ENCODE measurements at regions not wholly inside any gene's neighbourhood (a gene's known extent, or its start where the extent isn't known, plus 50 kb on each side); places are given as distances from the start of the nearest gene placed in this dataset.

DNA sequence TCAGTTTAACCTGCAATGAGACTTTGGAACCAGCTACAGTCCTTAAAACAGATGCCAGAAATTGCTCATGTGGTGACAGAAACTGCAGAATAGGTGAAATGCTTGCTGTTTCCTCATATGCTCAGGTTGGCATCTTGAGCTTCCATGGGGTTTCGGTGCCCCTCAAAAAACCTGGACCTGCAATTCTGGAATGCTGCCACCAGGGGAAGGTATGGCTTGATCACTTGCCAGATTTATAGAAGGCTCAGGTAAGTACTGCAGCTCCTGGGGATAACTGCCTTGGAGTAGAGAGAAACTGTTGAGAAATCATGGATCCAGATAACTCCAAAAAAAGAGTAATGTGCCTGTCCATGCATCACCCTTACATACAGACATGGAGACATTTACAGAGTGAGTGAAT is 113.0 kb downstream of the CTTN start:
- Histone ChIP-seq H3K36me3 (ENCODE audit: insufficient read depth, low read length) (no peaks in the 10 kb centered on the region), H3K27me3 (ENCODE audit: control insufficient read depth in 1 of 2, insufficient read depth in 2 of 2, low read length in 2 of 2) (no peaks in the 10 kb centered on the region)

DNA sequence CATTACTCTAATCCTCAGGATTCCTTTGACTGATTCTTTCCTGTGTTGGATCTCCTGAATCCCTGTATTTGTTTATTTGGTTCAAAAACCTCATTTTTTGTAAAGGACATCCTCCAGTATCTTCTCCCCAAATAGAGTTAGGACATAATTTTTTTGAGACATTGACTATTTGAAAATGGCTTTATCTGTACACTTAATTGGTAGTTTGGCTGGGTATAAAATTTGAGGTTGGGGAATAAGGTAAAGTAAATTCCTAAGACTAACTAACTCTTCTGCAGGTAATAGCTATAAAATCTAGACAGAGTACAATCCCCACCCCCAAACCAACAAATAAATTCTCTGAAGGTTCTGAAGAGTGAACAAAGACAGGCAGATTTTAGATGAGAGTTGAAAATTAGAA is 114.4 kb downstream of the CTTN start:
- H3K4me1 ChIP-seq (ENCODE audit: insufficient read depth, low read length) = no peaks in the 10 kb centered on the region
- no peak overlapping the region for H3K9ac ChIP-seq (ENCODE audit: low read length)
- no peaks in the 10 kb centered on the region for H3K27me3 ChIP-seq (ENCODE audit: control insufficient read depth in 1 of 2, insufficient read depth in 2 of 2, low read length in 2 of 2)
- no peak overlapping the region for H3K27ac ChIP-seq (ENCODE audit: low read depth, low read length)
- H3K9me3 ChIP-seq (ENCODE audit: low read length) = peaks cover 8% of the 10 kb centered on the region
- no peaks in the 10 kb centered on the region for H3K36me3 ChIP-seq (ENCODE audit: insufficient read depth, low read length)
- no peak overlapping the region for H3K4me3 ChIP-seq (ENCODE audit: low read depth in 1 of 2, low read length in 2 of 2)

More for the DNA sequence above, 113.0 kb downstream of the CTTN start:
- Histone ChIP-seq H3K4me1 (ENCODE audit: insufficient read depth, low read length) (no peaks in the 10 kb centered on the region), H3K4me3 (ENCODE audit: low read depth in 1 of 2, low read length in 2 of 2) (no peak overlapping the region), H3K27ac (ENCODE audit: low read depth, low read length) (no peak overlapping the region), H3K9ac (ENCODE audit: low read length) (no peak overlapping the region), H3K9me3 (ENCODE audit: low read length) (peaks cover 8% of the 10 kb centered on the region)

DNA sequence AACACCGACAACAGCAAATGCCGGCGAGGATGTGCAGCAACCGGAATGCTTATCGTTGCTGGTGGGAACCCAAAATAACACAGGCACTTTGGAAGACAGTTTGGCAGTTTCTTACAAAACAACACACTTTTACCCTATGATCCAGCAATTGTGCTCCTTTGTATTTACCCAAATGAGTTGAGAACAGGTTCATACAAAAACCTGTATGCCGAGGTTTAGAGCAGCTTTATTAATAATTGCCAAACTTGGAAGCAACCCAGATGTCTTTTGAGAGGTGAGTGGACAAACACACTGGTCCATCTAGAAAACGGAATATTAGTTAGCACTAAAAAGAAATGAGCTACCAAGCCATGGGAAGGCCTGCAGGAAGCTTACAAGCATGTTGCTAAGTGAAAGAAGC is 118.9 kb downstream of the CTTN start:
- Histone ChIP-seq H3K27ac (ENCODE audit: low read depth, low read length) (no peak overlapping the region), H3K9me3 (ENCODE audit: low read length) (peaks cover 8% of the 10 kb centered on the region), H3K9ac (ENCODE audit: low read length) (no peak overlapping the region), H3K4me1 (ENCODE audit: insufficient read depth, low read length) (no peaks in the 10 kb centered on the region), H3K36me3 (ENCODE audit: insufficient read depth, low read length) (no peaks in the 10 kb centered on the region), H3K27me3 (ENCODE audit: control insufficient read depth in 1 of 2, insufficient read depth in 2 of 2, low read length in 2 of 2) (no peaks in the 10 kb centered on the region), H3K4me3 (ENCODE audit: low read depth in 1 of 2, low read length in 2 of 2) (no peak overlapping the region)

DNA sequence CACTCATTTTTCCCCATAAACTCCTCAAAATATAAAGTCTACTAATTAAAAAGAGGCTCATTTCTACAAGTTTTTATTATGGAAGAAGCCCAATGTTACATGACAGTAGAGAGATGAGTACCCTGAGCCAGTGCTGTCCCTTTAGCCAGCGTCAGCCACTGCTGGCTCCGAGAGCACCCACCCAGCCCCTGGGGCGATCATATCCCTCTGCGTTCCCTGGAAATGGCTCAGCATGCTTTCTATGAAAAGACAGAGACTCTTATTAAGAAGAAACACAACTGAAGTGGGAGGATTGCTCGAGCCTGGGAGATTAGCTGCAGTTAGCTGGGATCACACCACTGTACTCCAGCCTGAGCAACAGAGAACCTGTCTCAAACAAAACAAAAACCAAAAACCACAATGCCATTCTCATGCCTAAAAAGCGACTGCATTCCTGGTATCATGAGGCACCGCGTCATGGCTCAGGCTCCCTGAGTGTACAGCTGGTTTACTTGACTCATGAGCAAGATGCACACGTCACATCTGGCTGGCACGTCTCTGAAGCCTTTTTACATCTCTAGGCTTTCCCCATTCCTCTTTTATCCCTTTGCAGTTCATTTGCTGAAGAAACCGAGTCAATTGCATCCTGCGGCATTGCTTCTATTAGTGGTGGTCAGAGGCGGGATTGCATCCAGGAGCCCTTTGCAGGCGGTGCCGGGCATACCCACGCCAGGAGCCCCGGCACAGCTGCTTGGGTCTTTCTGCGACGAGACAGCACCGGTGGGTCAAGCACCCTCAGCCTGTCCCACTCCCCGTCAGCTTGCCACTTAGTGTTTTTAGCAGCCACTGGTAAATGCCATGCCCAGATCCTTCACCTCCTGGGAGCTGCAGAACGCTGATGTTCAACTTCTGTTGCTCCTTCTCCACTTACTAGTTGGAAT is 119.9 kb downstream of the CTTN start:
- Histone ChIP-seq H3K36me3 (ENCODE audit: insufficient read depth, low read length) (no peaks in the 10 kb centered on the region), H3K9me3 (ENCODE audit: low read length) (peaks cover under 1% of the 10 kb centered on the region), H3K27me3 (ENCODE audit: control insufficient read depth in 1 of 2, insufficient read depth in 2 of 2, low read length in 2 of 2) (no peaks in the 10 kb centered on the region), H3K27ac (ENCODE audit: low read depth, low read length) (no peak overlapping the region), H3K4me1 (ENCODE audit: insufficient read depth, low read length) (no peaks in the 10 kb centered on the region), H3K4me3 (ENCODE audit: low read depth in 1 of 2, low read length in 2 of 2) (no peak overlapping the region), H3K9ac (ENCODE audit: low read length) (no peak overlapping the region)

DNA sequence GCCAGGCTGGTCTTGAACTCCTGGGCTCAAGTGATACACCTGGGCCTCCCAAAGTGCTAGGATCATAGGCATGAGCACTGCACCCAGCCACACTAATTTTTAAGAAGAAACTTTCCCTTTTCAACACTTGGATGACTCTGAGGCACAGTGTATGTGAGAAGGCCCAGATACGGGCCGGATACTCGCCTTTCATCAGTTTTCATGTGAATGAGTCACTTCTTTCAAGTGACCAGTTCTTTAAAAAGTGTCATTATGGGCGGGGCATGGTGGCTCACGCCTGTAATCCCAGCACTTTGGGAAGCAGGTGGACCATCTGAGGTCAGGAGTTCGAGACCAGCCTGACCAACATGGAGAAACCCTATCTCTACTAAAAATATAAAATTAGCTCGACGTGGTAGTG is 120.8 kb downstream of the CTTN start:
- Histone ChIP-seq H3K9me3 (ENCODE audit: low read length) (no peaks in the 10 kb centered on the region), H3K27me3 (ENCODE audit: control insufficient read depth in 1 of 2, insufficient read depth in 2 of 2, low read length in 2 of 2) (no peaks in the 10 kb centered on the region), H3K4me3 (ENCODE audit: low read depth in 1 of 2, low read length in 2 of 2) (no peak overlapping the region), H3K4me1 (ENCODE audit: insufficient read depth, low read length) (no peaks in the 10 kb centered on the region), H3K9ac (ENCODE audit: low read length) (no peak overlapping the region), H3K36me3 (ENCODE audit: insufficient read depth, low read length) (no peaks in the 10 kb centered on the region), H3K27ac (ENCODE audit: low read depth, low read length) (no peak overlapping the region)

DNA sequence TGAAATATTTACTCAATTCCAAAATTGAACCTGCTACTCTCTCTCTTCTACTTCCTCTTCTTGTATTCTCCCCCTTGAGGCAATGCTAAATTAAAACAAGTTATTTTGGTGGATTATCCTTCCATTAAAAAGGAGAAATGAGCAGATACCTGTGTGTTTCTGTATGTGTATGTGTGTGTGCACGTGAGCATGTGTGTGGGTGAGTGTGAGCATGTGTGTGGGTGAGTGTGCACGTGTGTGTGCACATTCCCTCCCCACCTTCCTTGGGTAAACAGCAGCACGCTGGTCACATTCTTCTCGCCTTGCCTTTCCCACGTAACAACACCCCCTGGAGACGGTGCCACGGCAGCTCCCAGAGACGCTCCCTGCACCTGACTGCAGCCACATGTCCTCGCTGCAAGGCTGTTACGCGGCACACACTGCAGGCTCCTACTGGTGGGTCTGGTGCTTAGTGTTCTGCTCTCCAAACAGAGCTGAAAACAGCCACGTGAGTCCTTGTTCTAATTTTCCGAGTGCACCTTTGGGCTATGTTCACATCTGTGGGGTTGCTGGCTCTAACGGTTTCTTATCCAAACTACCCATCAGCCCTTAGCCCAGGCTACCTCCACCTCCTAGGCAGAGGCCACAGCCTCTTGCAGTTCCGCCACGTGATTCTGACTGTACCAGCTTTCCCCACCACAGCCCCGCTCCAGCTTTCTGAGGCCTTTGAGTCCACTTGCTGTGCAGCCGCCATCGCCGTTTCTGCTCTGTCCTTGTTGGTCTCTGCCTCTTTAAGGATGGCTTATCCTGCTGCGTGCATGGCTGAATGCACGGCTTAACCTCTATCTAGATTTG is 123.4 kb downstream of the CTTN start:
- Histone ChIP-seq H3K4me3 (ENCODE audit: low read depth in 1 of 2, low read length in 2 of 2) (no peak overlapping the region), H3K9ac (ENCODE audit: low read length) (no peak overlapping the region), H3K27ac (ENCODE audit: low read depth, low read length) (no peak overlapping the region), H3K27me3 (ENCODE audit: control insufficient read depth in 1 of 2, insufficient read depth in 2 of 2, low read length in 2 of 2) (no peaks in the 10 kb centered on the region), H3K36me3 (ENCODE audit: insufficient read depth, low read length) (no peaks in the 10 kb centered on the region), H3K4me1 (ENCODE audit: insufficient read depth, low read length) (no peaks in the 10 kb centered on the region), H3K9me3 (ENCODE audit: low read length) (no peaks in the 10 kb centered on the region)

DNA sequence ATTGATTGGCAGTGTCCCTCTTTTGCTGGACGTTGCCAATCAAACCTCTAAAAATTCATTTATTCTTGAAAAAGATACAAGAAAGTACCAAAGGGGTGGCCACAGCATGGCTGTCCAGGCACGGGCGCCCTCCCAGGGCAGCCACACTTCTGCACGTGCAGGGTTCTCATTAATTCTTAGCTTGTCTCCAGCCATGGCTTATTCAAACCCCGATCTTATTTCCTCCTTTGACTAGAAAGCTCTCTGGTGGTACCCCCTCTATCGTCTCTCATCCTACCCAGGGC is 123.9 kb downstream of the CTTN start:
- Histone ChIP-seq H3K27ac (ENCODE audit: low read depth, low read length) (no peak overlapping the region), H3K27me3 (ENCODE audit: control insufficient read depth in 1 of 2, insufficient read depth in 2 of 2, low read length in 2 of 2) (no peaks in the 10 kb centered on the region), H3K9ac (ENCODE audit: low read length) (no peak overlapping the region), H3K4me1 (ENCODE audit: insufficient read depth, low read length) (no peaks in the 10 kb centered on the region), H3K4me3 (ENCODE audit: low read depth in 1 of 2, low read length in 2 of 2) (no peak overlapping the region), H3K9me3 (ENCODE audit: low read length) (no peaks in the 10 kb centered on the region), H3K36me3 (ENCODE audit: insufficient read depth, low read length) (no peaks in the 10 kb centered on the region)

DNA sequence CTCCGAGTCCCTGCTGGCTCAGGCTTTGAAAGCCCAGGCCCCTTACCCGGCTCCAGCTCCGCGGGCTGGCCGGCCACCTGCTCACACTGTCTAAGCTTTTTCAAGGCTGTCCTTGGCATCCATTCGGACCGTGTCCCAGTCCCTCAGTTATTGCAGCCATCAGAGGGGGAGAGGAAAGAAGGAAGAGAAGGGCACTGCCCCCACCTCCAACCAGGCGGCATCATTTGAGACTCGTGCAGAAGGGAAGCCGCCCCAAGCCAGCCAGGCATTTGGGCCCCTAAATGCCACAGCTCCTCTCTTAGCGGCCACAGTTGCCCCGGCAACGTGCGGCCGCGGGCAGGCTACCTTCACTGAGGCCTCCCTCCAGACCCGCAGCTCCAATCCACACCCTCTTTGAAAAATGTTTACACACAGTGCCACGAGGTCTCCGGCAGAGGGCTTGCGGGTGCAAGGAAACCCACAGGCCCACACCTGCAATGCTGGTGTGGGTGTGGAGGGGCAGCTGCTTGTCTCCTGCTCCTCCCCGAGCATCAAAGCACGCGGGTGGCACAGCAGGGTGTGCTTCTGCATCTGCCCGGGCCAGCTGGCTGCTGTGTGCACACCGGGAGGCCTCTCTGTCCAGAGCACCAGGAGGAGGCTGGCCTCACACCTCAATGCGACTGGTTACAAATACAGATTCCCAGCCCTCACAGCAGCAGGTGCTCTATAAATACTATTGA is 124.4 kb downstream of the CTTN start:
- H3K4me1 ChIP-seq (ENCODE audit: insufficient read depth, low read length) = no peaks in the 10 kb centered on the region
- H3K9me3 ChIP-seq (ENCODE audit: low read length) = no peaks in the 10 kb centered on the region
- H3K9ac ChIP-seq (ENCODE audit: low read length) = no peak overlapping the region
- no peak overlapping the region for H3K4me3 ChIP-seq (ENCODE audit: low read depth in 1 of 2, low read length in 2 of 2)
- H3K36me3 ChIP-seq (ENCODE audit: insufficient read depth, low read length) = no peaks in the 10 kb centered on the region
- H3K27ac ChIP-seq (ENCODE audit: low read depth, low read length) = no peak overlapping the region
- H3K27me3 ChIP-seq (ENCODE audit: control insufficient read depth in 1 of 2, insufficient read depth in 2 of 2, low read length in 2 of 2) = no peaks in the 10 kb centered on the region

DNA sequence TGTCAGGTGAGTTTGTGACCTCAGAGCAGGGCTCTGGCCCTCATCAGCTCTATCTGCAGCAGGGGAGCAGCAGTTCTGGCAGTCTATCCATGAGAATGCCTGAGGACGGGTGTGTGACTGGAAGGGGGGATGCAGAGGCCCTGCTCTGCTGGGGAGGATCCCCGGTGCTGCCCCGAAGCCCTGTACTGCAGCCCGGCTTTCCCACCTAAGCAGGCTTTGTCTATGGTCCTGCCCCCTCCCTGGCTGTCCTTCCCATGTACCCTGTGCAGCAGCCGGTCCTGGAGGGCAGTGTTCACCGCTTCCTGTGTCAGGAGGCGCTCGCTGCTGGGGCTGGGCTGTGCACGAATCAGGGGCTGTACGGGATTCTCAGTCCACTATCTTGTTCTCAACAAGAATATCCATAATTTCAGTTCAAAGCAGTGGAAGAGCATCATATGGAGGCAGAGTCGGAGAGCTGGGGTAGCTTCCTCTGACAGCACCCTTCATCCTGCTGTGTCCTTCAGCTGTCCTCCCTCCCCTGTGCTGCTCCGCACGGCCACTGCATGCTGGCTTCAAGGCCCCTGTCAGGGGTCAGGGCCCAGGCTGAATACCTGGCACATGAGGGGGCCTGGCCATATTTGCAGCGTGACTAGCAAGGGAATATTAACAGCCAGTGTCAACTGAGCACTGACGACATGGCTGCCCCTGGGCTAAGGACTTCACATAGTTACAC is 125.2 kb downstream of the CTTN start:
- Histone ChIP-seq H3K27me3 (ENCODE audit: control insufficient read depth in 1 of 2, insufficient read depth in 2 of 2, low read length in 2 of 2) (no peaks in the 10 kb centered on the region), H3K9me3 (ENCODE audit: low read length) (no peaks in the 10 kb centered on the region), H3K36me3 (ENCODE audit: insufficient read depth, low read length) (no peaks in the 10 kb centered on the region), H3K4me3 (ENCODE audit: low read depth in 1 of 2, low read length in 2 of 2) (no peak overlapping the region), H3K27ac (ENCODE audit: low read depth, low read length) (no peak overlapping the region), H3K4me1 (ENCODE audit: insufficient read depth, low read length) (no peaks in the 10 kb centered on the region), H3K9ac (ENCODE audit: low read length) (no peak overlapping the region)

DNA sequence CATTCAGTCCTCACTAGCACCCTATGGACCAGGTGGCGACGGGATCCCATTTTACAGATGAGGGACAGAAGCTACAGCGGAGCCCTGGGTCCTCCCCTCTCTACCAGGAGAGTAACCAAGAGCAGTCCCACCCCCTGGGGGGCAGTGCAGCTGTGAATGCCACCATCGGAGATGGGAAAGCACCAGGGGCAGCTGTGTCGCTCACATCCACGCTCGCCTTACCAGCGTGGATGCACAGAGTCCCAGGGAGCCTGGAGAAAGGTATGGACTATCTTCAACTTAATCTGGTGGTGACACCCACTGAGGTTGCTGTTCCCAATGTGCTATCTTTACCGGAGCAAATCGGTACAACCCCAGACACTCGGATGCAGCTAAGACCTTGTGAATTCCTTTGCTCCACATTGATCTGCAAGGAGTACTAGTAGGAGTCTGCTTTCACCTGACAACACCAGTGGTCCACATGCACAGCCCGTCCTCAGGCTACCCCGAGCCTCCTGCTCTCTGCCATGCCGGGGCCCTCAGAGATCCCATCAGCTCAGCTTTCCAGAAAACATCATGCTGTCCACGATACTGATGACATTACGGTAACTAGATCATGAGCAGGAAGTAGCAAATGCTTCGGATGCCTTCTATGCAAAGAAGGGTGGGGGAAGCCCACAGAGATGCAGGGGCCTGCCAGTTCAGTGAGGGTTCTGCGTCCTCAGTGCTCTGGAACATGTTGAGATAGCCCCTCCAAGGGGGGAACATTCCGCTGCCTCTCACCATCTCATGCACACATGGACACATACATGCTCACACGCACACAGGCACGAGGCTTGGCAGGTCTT is 126.0 kb downstream of the CTTN start:
- Histone ChIP-seq H3K36me3 (ENCODE audit: insufficient read depth, low read length) (no peaks in the 10 kb centered on the region), H3K27ac (ENCODE audit: low read depth, low read length) (no peak overlapping the region), H3K9me3 (ENCODE audit: low read length) (no peaks in the 10 kb centered on the region), H3K4me1 (ENCODE audit: insufficient read depth, low read length) (no peaks in the 10 kb centered on the region), H3K27me3 (ENCODE audit: control insufficient read depth in 1 of 2, insufficient read depth in 2 of 2, low read length in 2 of 2) (no peaks in the 10 kb centered on the region), H3K9ac (ENCODE audit: low read length) (no peak overlapping the region), H3K4me3 (ENCODE audit: low read depth in 1 of 2, low read length in 2 of 2) (no peak overlapping the region)

Measured in muscle layer of colon (tissue), 2 donors.